ENCODE measurements at regions not wholly inside any gene's neighbourhood (a gene's known extent, or its start where the extent isn't known, plus 50 kb on each side); places are given as distances from the start of the nearest gene placed in this dataset.

DNA sequence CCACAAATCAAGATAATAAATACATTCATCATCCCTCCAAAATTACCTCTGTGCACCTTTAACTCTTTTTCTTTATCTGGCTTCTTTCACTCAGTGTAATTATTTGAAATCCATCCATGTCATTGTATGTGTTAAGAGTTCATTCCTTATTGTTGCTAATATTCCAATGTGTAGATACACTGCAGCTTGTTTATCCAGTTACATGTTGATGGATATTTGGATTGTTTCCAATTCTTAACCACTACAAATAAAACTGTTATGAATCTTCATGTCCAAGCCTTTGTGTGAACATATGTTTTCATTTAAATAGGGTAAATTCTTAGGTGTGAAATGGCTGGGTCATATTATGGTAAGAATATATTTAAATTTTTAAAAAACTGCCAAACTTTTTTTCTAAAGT is 323.3 kb upstream of the NCAM1 start:
- TF ChIP-seq, protein P1, sequence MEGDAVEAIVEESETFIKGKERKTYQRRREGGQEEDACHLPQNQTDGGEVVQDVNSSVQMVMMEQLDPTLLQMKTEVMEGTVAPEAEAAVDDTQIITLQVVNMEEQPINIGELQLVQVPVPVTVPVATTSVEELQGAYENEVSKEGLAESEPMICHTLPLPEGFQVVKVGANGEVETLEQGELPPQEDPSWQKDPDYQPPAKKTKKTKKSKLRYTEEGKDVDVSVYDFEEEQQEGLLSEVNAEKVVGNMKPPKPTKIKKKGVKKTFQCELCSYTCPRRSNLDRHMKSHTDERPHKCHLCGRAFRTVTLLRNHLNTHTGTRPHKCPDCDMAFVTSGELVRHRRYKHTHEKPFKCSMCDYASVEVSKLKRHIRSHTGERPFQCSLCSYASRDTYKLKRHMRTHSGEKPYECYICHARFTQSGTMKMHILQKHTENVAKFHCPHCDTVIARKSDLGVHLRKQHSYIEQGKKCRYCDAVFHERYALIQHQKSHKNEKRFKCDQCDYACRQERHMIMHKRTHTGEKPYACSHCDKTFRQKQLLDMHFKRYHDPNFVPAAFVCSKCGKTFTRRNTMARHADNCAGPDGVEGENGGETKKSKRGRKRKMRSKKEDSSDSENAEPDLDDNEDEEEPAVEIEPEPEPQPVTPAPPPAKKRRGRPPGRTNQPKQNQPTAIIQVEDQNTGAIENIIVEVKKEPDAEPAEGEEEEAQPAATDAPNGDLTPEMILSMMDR (IDR thresholded peaks at IDR 0.05): no peak
- no peak for TF ChIP-seq POLR2A (IDR thresholded peaks at IDR 0.05)
- H3K36me3 ChIP-seq: no peaks in the 10 kb centered on the region
- H3K4me3 ChIP-seq: no peak overlapping the region
- H3K9me3 ChIP-seq: no peaks in the 10 kb centered on the region
- H3K4me1 ChIP-seq: no peaks in the 10 kb centered on the region
- H3K27me3 ChIP-seq: no peaks in the 10 kb centered on the region
- no peak for DNase-seq
- no peak overlapping the region for H3K27ac ChIP-seq
- intact Hi-C loops (cut with DNase I; ENCODE audit: low total_unique reads): no loop called here

DNA sequence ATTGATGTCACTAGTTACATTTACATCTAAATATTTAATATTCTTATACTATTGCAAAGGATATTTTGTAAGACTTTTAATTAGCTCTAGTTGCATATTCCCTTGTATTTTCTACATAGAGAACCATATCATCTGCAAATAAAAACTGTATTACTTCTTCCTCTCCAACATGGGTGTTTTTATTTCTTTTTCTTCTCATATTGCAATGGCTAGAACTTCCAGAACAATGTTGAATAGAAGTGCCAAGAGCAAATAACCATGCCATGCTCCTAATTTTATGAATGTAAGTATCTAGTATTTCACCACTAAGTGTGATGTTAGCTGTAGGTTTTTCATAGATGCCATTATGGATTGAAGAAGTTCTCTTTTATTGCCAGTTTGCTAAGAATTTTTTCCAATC is 321.8 kb upstream of the NCAM1 start:
- no peaks in the 10 kb centered on the region for H3K4me1 ChIP-seq
- H3K27me3 ChIP-seq: no peaks in the 10 kb centered on the region
- intact Hi-C loops (cut with DNase I; ENCODE audit: low total_unique reads): no loop called here
- DNase-seq: no peak
- H3K4me3 ChIP-seq: no peak overlapping the region
- no peak overlapping the region for H3K27ac ChIP-seq
- no peak for TF ChIP-seq POLR2A (IDR thresholded peaks at IDR 0.05)
- TF ChIP-seq, protein P1 (IDR thresholded peaks at IDR 0.05): no peak
- H3K9me3 ChIP-seq: no peaks in the 10 kb centered on the region
- no peaks in the 10 kb centered on the region for H3K36me3 ChIP-seq

DNA sequence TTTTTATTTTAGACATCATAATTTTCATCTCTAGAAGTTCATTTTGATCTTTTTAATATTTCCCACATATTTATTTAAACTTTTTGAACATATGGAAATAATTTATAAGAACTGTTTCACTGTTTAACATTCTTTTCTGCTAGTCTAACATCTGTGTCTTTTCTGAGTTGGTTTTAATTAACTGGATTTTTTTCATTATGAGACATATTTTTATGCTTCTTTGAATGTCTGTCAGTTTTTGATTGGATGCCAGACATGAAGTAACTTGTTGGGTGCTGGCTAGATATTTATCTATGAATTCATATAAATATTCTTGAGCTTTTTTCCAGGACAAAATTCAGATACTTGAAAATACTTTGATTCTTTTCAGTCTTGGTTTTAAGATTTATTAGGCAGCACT is 317.8 kb upstream of the NCAM1 start:
- no peaks in the 10 kb centered on the region for H3K36me3 ChIP-seq
- no peaks in the 10 kb centered on the region for H3K27me3 ChIP-seq
- no peak overlapping the region for H3K4me3 ChIP-seq
- no peak for TF ChIP-seq POLR2A (IDR thresholded peaks at IDR 0.05)
- TF ChIP-seq, protein P1 (IDR thresholded peaks at IDR 0.05): no peak
- no peaks in the 10 kb centered on the region for H3K4me1 ChIP-seq
- DNase-seq: no peak
- no peaks in the 10 kb centered on the region for H3K9me3 ChIP-seq
- no peak overlapping the region for H3K27ac ChIP-seq
- intact Hi-C loops (cut with DNase I; ENCODE audit: low total_unique reads): no loop called here

DNA sequence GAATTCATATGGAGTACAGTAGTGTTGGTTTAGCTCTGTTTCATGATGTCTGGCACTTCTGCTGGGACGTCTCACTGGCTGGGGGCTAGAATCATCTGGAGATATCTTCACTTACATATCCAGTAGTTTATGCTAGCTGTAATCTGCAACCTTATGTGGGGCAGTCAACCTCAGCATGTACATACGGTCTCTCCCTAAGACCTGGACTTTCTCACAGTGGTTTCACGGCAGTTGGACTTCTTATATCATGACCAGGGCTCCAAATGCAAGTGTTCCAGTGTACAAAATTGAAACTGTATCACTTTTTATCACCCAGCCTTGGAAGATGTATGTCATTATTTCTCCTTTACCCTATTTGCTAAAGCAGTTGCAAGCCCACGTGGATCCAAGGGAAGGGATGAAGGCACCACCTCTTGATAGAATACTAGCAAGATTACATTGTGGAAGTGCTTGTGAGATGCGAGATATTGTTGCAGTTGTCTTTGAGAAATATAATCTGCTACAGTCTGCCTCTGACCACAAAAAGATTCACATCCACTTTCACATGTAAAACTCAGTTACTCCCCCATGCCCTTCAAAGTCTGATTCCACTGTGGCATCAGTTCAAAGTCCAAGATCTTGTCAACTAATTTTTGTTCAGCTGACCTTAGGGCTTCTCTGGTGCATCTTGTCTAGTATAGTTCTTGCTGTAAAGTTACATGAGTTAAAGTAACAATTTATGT is 316.6 kb upstream of the NCAM1 start:
- Histone ChIP-seq H3K9me3 (no peaks in the 10 kb centered on the region), H3K4me3 (no peak overlapping the region), H3K36me3 (no peaks in the 10 kb centered on the region), H3K4me1 (no peaks in the 10 kb centered on the region), H3K27me3 (no peaks in the 10 kb centered on the region), H3K27ac (no peak overlapping the region)
- DNase-seq: no peak
- TF ChIP-seq, protein P1 (IDR thresholded peaks at IDR 0.05): no peak
- no peak for TF ChIP-seq POLR2A (IDR thresholded peaks at IDR 0.05)
- intact Hi-C loops (cut with DNase I; ENCODE audit: low total_unique reads): no loop called here

DNA sequence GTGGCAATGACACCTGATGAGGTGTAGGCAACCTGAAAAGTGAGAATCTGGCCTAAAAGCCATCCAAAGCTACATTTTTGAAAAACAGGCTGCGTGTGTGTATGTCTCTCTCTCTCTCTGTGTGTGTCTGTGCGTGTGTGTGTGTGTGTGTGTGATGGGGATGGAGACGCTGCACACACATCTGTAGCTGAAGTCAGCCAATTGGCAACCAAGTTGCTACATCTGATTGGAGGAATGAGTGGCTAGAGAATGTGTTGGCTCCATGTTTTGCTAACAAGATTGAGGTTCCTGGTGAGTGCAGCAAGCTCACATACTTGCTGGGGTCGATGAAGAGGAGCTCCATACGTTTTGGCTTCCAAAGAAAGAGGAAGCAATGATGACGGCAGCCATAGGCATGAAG is 311.4 kb upstream of the NCAM1 start:
- intact Hi-C loops (cut with DNase I; ENCODE audit: low total_unique reads): no loop called here
- DNase-seq: no peak
- no peaks in the 10 kb centered on the region for H3K27me3 ChIP-seq
- no peak overlapping the region for H3K27ac ChIP-seq
- H3K4me3 ChIP-seq: no peak overlapping the region
- H3K36me3 ChIP-seq: no peaks in the 10 kb centered on the region
- H3K4me1 ChIP-seq: no peaks in the 10 kb centered on the region
- TF ChIP-seq POLR2A (IDR thresholded peaks at IDR 0.05): no peak
- TF ChIP-seq, protein P1 (IDR thresholded peaks at IDR 0.05): no peak
- no peaks in the 10 kb centered on the region for H3K9me3 ChIP-seq
